Astrocyte (in vitro differentiated cells and primary cell): ENCODE measurements at regions not wholly inside any gene's neighbourhood (a gene's known extent, or its start where the extent isn't known, plus 50 kb on each side); places are given as distances from the start of the nearest gene placed in this dataset.

ENCODE experiments used
- DNase-seq: peaks from one replicate; pipeline ENCODE4 v3.0.0-alpha.2; 2010; ENCODE audit warnings: low read depth
- FAIRE-seq: peaks from 2 replicates; lab custom pipeline; 2011; peaks lifted over from hg19 to GRCh38; lab: Jason Lieb, UNC
- H2AFZ ChIP-seq: 2 replicates; pipeline ENCODE4 v1.6.0; 2012; ENCODE audit warnings: low read depth, low read length, inconsistent platforms
- H3K27ac ChIP-seq: 2 replicates; pipeline ENCODE4 v1.5.1; 2011; ENCODE audit warnings: low read depth, low read length, inconsistent platforms
- H3K27me3 ChIP-seq: 2 replicates; pipeline ENCODE4 v1.6.0; 2011; ENCODE audit warnings: low read length, inconsistent platforms; ENCODE audit not compliant: insufficient read depth
- H3K36me3 ChIP-seq: 2 replicates; pipeline ENCODE4 v1.5.1; 2011; ENCODE audit warnings: low read length, inconsistent platforms; ENCODE audit not compliant: insufficient read depth
- H3K4me1 ChIP-seq: 2 replicates; pipeline ENCODE4 v1.5.1; 2011; ENCODE audit warnings: low read length, inconsistent platforms; ENCODE audit not compliant: insufficient read depth
- H3K4me2 ChIP-seq: 2 replicates; pipeline ENCODE4 v1.6.0; 2012; ENCODE audit warnings: low read length, inconsistent platforms
- H3K4me3 ChIP-seq: 2 replicates; pipeline ENCODE4 v1.5.1; 2011; ENCODE audit warnings: low read depth, mild to moderate bottlenecking, low read length, inconsistent platforms; ENCODE audit not compliant: insufficient read depth
- H3K79me2 ChIP-seq: 2 replicates; pipeline ENCODE4 v1.6.0; 2012; ENCODE audit warnings: mild to moderate bottlenecking, low read length, inconsistent platforms; ENCODE audit not compliant: insufficient read depth
- H3K9ac ChIP-seq: 2 replicates; pipeline ENCODE4 v1.6.0; 2012; ENCODE audit warnings: mild to moderate bottlenecking, low read length, inconsistent platforms
- H3K9me3 ChIP-seq: 2 replicates; pipeline ENCODE4 v1.5.1; 2012; ENCODE audit warnings: low read depth, mild to moderate bottlenecking, low read length, inconsistent platforms; ENCODE audit not compliant: insufficient read depth
- H4K20me1 ChIP-seq: 2 replicates; pipeline ENCODE4 v1.6.0; 2012; ENCODE audit warnings: low read length, inconsistent platforms; ENCODE audit not compliant: insufficient read depth
- H3K27ac Mint-ChIP-seq: one replicate; pipeline ENCODE4 v1.8.0; 2021; ENCODE audit warnings: mild to moderate bottlenecking, mixed read lengths; ENCODE audit not compliant: unreplicated experiment
- H3K27me3 Mint-ChIP-seq: one replicate; pipeline ENCODE4 v1.8.0; 2021; ENCODE audit warnings: low read depth, mixed read lengths; ENCODE audit not compliant: unreplicated experiment
- H3K36me3 Mint-ChIP-seq: one replicate; pipeline ENCODE4 v1.8.0; 2021; ENCODE audit warnings: low read depth, mixed read lengths; ENCODE audit not compliant: unreplicated experiment
- H3K4me1 Mint-ChIP-seq: one replicate; pipeline ENCODE4 v1.8.0; 2021; ENCODE audit warnings: low read depth, mixed read lengths; ENCODE audit not compliant: unreplicated experiment
- H3K4me3 Mint-ChIP-seq: one replicate; pipeline ENCODE4 v1.8.0; 2021; ENCODE audit warnings: mild to moderate bottlenecking, moderate library complexity, mixed read lengths; ENCODE audit not compliant: unreplicated experiment
- H3K9me3 Mint-ChIP-seq: one replicate; pipeline ENCODE4 v1.8.0; 2021; ENCODE audit warnings: mild to moderate bottlenecking, mixed read lengths; ENCODE audit not compliant: unreplicated experiment
- EZH2 ChIP-seq: IDR thresholded peaks from 2 replicates; pipeline ENCODE4 v1.6.1; 2012; ENCODE audit warnings: mild to moderate bottlenecking, low read length, inconsistent platforms; ENCODE audit not compliant: insufficient read depth
- TF ChIP-seq, protein P1 (sequence below): IDR thresholded peaks from 2 replicates; pipeline ENCODE4 v1.5.1; 2011; ENCODE audit warnings: low read depth, mild to moderate bottlenecking, inconsistent platforms, low read length, moderate library complexity; ENCODE audit not compliant: insufficient read depth

DNA sequence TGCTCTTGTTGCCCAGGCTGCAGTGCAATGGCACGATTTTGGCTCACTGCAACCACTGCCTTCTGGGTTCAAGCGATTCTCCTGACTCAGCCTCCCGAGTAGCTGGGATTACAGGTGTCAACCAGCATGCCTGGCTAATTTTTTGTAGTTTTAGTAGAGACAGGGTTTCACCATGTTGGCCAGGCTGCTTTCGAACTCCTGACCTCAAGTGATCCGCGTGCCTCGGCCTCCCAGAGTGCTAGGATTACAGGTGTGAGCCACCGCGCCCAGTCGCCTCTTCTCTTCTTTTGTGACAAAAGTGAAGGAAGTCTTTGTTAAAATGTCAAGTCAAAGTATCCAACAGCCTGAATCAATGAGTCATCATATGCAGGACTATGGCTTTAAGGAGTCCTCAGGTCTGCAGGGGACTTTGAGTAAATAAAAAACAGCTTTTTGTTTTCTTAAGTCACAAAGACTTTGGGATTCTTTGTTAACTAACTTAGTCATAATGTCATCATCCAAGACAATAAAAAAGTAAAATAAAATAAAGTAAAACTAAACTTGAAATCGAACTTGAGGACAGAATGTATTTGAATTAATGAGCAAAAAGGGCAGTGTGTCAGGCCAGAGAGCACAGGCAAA lies 1153.2 kb downstream of the SUCLG1 start:
- Mint-ChIP-seq H3K27me3 (no peaks in the 10 kb centered on the region), H3K9me3 (no peaks in the 10 kb centered on the region), H3K36me3 (no peaks in the 10 kb centered on the region), H3K27ac (no peak overlapping the region), H3K4me1 (no peaks in the 10 kb centered on the region), H3K4me3 (no peak overlapping the region)
- Histone ChIP-seq H2AFZ (no peak overlapping the region), H3K27me3 (no peaks in the 10 kb centered on the region), H3K27ac (no peak overlapping the region), H3K9me3 (no peaks in the 10 kb centered on the region), H3K36me3 (no peaks in the 10 kb centered on the region), H3K79me2 (no peaks in the 10 kb centered on the region), H3K4me1 (no peaks in the 10 kb centered on the region), H3K4me3 (no peak overlapping the region), H3K9ac (no peak overlapping the region), H3K4me2 (no peak overlapping the region), H4K20me1 (no peaks in the 10 kb centered on the region)
- TF ChIP-seq, protein P1, sequence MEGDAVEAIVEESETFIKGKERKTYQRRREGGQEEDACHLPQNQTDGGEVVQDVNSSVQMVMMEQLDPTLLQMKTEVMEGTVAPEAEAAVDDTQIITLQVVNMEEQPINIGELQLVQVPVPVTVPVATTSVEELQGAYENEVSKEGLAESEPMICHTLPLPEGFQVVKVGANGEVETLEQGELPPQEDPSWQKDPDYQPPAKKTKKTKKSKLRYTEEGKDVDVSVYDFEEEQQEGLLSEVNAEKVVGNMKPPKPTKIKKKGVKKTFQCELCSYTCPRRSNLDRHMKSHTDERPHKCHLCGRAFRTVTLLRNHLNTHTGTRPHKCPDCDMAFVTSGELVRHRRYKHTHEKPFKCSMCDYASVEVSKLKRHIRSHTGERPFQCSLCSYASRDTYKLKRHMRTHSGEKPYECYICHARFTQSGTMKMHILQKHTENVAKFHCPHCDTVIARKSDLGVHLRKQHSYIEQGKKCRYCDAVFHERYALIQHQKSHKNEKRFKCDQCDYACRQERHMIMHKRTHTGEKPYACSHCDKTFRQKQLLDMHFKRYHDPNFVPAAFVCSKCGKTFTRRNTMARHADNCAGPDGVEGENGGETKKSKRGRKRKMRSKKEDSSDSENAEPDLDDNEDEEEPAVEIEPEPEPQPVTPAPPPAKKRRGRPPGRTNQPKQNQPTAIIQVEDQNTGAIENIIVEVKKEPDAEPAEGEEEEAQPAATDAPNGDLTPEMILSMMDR = no peak
- no peak for TF ChIP-seq EZH2
- FAIRE-seq (no peak), DNase-seq (no peak)

DNA sequence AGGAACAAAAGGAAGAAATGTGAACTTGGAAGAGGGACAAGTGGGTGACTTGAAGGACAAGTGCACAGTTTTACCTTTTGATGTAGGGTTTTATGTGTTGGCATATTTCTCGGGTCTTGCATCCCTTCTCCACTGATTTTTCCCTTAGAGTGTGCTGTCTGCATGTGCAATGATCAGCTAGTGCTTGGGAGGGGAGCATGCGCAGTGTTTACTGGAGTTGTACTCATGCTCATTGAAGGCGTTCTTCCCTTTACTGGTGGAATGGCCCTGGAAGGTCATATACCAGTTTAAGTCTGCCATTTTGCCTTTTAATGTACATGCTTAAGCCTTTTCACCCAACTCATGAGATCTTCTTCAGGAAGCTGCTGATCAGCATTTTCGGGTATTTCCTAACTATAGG lies 1168.0 kb downstream of the SUCLG1 start:
- Mint-ChIP-seq H3K4me1 (no peaks in the 10 kb centered on the region), H3K4me3 (no peak overlapping the region), H3K36me3 (no peaks in the 10 kb centered on the region), H3K27me3 (no peaks in the 10 kb centered on the region), H3K9me3 (peaks cover 2% of the 10 kb centered on the region), H3K27ac (no peak overlapping the region)
- no peak overlapping the region for H3K4me2 ChIP-seq
- FAIRE-seq (no peak), DNase-seq (no peak)
- H3K9me3 ChIP-seq = no peaks in the 10 kb centered on the region
- H3K9ac ChIP-seq = no peak overlapping the region
- TF ChIP-seq, protein P1 = no peak
- no peak for TF ChIP-seq EZH2
- no peaks in the 10 kb centered on the region for H3K36me3 ChIP-seq
- H3K79me2 ChIP-seq = no peaks in the 10 kb centered on the region
- H2AFZ ChIP-seq = no peak overlapping the region
- H4K20me1 ChIP-seq = no peaks in the 10 kb centered on the region
- no peak overlapping the region for H3K27ac ChIP-seq
- H3K4me1 ChIP-seq = no peaks in the 10 kb centered on the region
- H3K4me3 ChIP-seq = no peak overlapping the region
- H3K27me3 ChIP-seq = no peaks in the 10 kb centered on the region

DNA sequence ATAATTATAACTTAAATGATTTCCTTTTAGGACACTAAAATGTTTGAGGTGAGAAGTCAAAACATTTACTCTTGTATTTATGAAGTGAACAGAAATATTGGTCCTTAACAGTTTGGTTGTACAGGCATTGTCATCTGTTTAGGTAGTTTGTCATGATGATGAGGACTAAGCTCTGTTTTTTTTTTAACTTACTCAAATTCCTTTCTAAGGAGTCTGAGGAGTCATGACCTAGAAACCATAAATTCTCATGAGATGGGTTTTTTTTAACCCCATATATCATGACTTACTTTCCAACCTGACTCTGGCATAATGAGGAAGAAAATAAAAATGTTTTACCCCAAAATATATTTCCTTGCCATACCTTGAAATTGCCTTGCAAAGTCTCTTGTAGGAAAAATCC lies 1176.2 kb downstream of the SUCLG1 start:
- no peak overlapping the region for H2AFZ ChIP-seq
- H3K4me3 ChIP-seq = no peak overlapping the region
- H3K9me3 Mint-ChIP-seq = no peaks in the 10 kb centered on the region
- DNase-seq (no peak), FAIRE-seq (no peak)
- no peak overlapping the region for H3K27ac Mint-ChIP-seq
- no peaks in the 10 kb centered on the region for H4K20me1 ChIP-seq
- no peak overlapping the region for H3K9ac ChIP-seq
- no peak overlapping the region for H3K4me3 Mint-ChIP-seq
- no peaks in the 10 kb centered on the region for H3K36me3 Mint-ChIP-seq
- H3K9me3 ChIP-seq = no peaks in the 10 kb centered on the region
- no peaks in the 10 kb centered on the region for H3K4me1 Mint-ChIP-seq
- no peaks in the 10 kb centered on the region for H3K4me1 ChIP-seq
- H3K27me3 ChIP-seq = no peaks in the 10 kb centered on the region
- no peaks in the 10 kb centered on the region for H3K79me2 ChIP-seq
- H3K27me3 Mint-ChIP-seq = no peaks in the 10 kb centered on the region
- TF ChIP-seq, protein P1 = no peak
- no peak for TF ChIP-seq EZH2
- H3K27ac ChIP-seq = no peak overlapping the region
- H3K36me3 ChIP-seq = no peaks in the 10 kb centered on the region
- H3K4me2 ChIP-seq = no peak overlapping the region
